NCI-H2081 (cell line): ENCODE measurements at regions not wholly inside any gene's neighbourhood (a gene's known extent, or its start where the extent isn't known, plus 50 kb on each side); places are given as distances from the start of the nearest gene placed in this dataset.

ENCODE experiments used
- DNase-seq, 2 experiments: peaks; one replicate each; lab custom pipeline; 2025; lab: John Stamatoyannopoulos, UW

DNA sequence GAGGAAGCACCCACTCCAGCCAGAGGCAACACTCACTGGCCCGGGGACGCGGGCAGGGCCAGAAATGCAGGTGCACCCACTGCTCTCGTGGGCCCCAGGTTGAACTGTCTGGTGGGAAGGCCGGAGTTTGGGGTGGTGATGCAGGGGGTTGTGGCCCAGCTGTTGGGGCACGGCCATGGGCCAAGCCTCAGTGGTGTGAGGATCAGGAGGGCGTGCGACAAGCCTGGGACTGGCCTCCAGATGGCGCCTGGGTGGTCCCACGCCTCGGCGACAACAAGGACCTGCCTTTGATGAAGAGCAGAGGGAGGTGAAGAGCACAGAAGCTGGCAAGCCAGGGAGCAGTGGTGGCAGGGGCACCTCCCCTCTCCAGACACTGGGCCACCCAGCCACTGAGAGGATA lies 240.8 kb downstream of the BRD1 start:
- DNase-seq: no peak

DNA sequence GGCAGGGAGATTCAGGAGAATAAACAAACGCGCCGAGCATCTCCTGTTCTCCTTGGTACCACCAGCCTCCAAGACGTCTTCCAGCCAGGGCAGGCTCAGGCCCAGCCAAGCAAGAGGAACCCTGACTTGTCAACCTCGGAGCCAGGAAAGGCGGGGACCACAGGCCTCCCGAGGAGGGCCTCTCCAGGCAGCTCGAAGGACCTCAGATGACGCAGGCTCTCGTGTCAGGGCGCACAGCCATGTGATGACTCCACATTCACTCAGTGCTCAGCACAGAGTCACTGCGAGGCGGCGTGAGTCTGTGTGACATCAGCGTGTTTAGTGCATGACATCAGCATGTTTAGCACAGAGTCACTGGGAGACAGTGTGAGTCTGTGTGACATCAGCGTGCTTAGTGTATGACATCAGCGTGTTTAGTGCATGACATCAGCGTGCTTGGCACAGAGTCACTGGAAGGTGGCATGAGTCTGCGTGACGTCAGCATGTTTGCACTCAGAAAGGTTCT lies 241.4 kb downstream of the BRD1 start:
- no peak for DNase-seq

DNA sequence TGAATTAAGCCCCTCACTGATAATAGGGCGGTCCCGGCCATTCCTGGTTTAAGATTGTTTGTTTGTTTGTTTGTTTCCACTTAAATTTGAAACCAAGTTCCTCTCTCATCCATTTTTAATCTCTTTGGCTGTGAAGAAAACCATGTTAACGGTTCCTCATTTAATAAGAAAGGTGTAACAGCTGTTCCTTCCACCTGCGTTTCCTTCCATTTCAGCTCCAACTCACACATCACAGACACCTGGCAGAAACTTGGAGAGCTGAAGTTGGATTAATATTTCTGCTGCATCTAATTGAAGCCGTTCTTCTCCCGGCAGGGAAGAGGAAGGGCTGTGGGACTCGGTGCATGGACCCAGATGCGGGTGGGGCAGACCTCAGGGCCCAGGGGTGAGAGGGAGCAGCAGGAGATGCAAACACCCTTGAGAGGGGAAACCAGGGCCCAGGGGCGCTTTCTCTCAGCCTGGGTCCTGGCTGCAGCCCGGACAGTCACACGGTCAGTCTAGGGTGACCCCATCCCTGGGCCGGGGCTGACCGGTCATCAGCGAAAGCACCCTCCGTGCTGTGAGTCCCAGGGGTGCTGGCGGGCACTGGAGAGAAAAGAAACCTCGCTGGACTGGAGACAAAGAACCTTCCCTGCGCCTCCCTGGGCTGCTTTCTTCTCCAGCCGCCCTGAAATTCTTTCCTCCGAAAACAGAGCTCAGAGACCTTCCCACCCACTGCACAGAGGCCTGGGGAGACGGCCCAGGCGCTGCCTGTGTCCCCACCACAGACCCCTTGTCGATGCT lies 242.0 kb downstream of the BRD1 start:
- DNase-seq: no peak

DNA sequence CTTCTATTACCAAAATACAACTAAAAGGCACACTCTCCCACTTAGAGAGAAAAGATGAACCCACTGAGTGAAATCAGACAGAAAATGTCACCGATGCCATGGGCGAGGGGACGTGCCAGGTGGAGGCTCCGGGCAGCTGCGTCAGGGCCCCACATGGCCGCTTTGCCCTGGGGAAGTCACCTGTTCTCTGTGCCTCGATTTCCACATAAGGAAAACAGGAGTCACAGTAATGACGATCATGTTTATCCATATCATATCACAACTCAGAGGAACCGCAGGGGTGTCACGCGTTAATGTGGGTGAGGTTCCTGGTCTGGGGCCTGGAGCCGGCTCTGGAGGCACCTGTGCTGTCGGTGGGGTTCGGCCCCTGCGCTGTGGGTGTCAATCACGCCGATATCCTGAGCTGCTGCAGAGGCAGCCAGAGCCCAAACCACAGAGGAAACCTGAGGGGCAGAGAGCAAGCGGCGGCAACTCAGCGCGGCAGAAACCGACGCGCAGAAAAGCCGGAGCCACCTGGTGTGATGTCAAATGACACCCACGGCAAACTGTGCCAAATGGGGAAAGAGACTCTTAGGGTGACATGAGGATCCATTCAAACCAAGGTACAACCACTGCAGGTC lies 243.7 kb downstream of the BRD1 start:
- DNase-seq: no peak

DNA sequence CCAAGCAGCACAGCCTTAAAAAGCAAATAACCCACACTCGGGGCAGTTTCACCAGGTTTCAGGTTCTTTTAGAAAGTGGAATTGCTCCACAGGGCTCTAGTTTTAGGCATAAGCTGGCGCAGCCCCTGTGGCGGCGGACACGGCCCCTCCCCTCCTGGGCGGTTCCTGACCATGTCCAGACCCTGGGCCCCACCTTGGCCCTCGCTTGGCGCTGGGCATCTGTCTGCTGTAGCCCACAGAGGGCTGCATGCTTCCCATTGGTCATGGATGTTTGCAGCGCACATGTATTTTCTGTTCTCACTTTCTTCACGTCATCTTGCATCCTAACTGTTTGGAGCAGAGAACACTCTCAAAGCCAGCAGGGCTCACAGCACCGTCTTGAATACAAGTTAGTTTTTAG lies 244.3 kb downstream of the BRD1 start:
- DNase-seq: no peak

DNA sequence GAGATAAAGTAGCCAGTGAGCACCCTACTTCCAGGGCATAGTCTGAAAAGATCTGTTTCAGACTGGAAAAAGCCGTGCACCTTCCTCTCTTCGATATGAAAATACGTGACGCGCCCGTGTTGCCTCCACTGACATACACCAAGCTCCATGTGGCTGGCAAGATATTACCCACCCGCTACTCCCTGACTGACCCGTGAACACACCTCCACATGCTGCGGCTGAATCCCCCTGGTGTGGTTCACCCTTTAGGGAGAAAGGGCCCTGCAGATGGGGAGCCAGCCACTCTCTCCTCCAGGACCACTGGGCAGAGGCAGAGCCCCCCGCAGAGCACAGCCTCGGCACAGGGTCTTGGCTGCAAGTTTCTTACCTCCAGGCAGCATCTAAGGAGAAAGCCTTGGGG lies 245.0 kb downstream of the BRD1 start:
- DNase-seq: no peak

DNA sequence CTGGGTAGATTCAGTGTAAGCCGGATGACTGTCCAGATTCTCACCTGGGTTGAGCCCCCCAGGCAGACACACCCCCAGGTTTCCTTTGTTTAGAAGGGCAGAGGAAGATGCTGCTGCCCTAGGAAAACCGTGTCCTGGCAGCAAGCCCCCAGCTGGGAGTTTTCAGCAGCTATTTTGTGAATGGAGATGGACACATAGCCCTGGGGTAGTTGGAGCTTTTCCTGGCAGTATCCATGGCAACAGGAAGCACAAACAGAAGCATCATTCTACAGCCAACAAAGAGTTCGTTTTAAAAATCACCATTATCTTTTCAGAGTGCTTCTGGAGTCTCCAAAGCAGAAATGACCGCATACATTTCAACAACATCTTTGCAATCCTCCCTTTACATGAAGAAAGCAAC lies 245.5 kb downstream of the BRD1 start:
- DNase-seq: no peak

DNA sequence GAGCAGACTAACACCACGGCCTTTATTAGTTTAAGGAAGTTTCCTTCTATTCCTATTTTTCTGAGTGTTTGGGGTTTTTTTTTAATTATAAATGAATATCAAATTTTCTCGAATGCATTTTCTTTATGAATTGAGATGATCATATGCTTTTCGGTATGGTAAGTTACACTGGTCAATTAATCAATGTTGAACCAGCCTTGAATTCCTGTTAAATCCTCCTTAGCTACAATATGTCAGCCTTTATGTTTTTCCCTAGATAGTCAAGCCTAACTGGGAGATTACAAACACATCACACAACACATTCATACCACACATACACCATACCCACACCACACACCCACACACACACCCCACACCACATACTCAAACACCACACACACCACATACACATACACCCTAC lies 247.6 kb downstream of the BRD1 start:
- DNase-seq: no peak

DNA sequence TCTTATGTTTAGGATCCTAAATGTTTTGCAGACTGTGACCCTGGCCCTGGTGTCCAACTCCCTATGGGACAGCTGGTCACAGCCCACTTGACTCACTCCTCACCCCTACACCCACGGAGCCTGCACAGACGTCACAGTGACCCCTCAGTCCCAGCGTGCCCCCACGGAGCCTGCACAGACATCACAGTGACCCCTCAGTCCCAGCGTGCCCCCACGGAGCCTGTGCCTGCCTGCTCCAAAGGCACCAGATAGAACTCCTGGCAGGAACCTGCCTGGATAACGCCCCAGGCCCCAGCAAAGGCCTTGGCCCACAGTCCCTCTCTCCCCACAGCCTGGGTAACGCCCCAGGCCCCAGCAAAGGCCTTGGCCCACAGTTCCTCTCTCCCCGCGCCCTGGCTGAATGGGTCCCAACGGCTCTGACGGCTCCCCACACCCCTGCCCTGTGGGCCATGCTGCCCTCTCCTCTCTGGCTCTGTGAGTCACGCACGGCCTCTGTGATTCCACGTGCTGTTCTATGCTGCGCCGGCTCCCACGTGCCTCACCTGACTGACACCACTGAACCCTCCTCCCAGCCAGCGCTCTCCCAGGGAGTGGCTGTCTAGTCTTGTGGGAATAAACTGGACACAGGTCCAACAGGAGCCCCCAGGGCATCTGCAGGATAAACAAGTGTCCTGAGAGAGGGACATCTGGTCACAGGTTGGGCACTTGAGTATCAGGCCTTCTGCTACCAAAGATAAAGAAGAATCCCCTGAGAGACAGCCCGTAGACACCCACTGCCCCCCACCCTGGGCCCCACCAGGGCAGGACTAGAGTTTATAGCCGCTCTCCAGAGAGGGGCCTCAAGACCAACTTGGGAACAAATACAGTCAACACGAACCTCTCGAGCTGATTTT lies 250.3 kb downstream of the BRD1 start:
- no peak for DNase-seq

DNA sequence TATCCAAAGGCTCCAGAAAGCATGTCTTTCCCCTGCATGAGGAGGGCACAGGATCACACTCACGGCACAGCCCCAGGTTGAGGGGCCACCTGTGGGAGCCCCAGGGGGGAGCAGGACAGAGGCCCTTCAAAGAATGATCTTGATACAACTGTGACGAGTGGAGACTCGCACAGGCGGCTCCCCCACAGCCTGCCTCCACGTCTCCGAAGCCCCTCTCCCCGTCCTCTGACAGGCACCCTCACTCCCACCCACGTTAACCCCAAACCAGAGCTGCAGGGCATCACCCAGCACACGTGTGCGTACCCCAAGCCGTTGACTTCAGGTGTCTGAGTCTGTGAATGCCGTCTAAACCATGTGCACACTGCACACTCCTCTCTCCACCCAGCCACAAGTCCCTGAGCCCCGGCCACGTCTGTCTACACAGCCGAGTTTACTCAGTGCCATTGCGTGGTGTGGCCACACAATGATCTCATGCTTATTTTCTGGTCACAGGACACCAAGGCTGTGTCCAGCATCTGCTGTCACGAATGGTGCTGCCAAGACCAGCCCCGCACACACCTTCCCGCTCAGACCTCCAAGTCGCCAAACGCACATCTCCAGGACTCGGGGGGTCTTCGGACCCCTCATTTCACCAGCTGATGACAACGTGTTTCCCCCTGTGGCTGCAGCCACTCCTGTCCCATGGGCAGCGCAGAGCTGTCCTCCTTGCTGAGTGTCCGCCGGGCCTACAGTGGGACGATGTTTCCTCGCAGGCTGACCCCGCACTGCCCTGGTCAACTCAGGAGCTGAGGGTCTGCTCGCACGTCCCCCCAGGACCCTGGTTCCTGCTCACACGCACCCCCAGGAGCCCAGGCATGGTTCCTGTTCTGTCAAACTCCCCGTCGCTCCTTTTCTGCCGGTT lies 251.2 kb downstream of the BRD1 start:
- DNase-seq: no peak

DNA sequence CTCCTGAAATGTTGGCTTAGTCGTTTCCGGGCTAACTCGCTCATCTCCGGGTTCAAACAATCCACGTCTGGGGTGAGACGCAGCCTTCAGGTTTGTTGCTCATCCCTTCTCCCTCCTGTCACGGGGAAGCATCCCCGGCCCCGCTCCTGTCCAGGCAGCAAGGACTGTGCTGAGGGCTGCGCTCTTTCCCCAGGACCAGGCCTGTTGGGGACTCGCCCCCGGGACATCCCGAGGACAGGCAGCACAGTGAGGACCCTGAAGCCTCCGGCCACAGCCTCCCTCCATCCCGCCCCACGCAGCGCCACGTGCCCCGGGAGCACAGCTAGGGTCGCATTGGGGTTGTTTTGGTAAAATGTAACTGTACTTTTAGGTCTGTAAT lies 252.0 kb downstream of the BRD1 start:
- DNase-seq: no peak

DNA sequence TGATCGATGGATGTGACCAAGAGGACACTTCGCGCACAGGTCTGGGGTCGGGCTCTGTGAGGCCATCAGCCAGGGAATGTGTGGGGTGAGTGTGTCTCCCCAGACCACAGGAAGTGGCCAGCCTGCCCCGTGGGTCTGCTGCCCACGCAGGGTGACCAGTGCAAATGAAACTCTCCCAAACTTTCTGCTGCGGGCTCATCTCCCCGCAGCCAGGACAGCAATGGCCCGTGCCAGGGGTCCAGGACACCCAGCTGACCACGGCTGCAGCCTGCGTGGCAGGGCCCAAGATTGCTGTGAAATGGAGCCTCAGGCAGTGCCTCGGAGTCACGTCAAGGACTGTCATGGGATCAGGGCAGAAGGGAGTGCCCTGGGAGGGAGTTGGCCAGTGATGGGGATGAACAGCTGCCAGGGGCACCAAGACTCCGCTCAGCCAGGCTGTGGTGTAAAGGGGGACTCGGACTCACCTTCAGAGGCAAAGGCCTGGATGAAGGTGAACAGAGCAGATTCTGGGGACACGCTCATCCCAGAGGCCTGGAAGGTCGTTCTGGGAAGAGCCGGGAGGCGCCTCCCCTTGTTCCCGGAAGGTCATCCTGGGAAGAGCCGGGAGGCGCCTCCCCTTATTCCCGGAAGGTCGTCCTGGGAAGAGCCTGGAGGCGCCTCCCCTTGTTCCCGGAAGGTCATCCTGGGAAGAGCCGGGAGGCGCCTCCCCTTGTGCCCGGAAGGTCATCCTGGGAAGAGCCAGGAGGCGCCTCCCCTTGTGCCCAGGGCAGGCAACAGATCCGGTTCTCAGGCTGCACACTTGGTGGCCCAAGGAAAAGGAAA lies 252.6 kb downstream of the BRD1 start:
- no peak for DNase-seq

DNA sequence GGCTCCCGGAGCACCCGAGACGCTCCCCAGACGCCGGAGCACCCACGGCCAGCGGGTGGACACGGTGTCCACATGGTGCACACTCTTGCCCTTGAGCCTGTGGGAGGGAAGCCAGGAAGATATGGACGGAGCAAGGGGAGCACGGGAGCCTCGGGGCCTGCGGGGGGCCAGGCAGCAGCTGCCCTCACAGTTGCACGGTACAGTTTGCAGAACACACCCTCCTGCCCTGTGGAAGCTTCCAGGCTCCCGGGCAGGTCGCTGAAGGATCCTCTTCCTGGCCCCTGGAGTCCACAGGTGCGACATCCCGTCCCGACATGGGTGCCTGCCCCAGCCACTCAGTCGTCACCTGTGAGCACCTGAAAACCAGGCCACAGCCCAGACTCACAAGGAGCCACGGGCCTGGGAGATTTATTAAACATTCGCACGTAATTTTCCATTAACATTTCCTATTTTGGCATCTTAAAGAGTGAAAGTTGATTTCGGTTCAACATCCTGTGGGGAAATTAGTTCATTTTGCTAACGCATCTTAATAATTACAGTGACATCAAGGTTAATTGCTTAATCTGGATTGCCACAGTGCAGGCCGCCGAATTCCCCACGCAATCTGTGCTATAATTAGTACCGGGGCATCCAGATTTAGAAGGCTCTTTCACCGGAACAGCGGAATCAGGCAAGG lies 253.3 kb downstream of the BRD1 start:
- no peak for DNase-seq

DNA sequence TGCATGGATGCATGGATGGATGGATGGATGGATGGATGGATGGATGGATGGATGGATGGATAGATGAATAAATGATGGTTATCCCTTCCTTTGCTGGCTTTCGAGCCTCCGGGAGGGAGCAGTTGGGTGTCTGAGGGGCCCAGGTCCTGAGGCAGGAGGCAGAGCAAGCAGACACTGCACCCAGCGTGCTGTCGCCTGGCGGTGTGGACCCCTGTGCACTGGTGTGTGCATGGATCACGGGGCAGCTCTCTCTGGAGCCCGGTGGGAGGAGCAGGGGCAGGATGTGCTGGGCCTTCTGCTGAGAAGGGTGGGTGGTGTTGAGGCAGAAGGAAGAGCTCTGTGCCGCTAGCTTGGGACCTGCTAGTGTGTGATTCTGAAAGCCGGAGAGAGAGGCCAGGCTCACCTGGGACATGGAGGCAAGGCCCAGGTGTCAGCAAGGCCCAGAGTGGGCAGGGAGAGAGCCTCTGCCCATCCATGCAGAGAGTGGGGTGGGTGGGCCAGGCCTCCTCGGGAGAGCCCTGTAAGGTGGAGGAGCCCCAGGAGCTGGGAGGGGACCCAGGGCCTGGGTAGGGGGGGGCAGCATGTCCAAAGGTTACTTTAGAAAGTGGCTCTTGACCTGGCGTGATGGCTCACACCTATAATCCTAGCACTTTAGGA lies 254.4 kb downstream of the BRD1 start:
- DNase-seq: no peak

DNA sequence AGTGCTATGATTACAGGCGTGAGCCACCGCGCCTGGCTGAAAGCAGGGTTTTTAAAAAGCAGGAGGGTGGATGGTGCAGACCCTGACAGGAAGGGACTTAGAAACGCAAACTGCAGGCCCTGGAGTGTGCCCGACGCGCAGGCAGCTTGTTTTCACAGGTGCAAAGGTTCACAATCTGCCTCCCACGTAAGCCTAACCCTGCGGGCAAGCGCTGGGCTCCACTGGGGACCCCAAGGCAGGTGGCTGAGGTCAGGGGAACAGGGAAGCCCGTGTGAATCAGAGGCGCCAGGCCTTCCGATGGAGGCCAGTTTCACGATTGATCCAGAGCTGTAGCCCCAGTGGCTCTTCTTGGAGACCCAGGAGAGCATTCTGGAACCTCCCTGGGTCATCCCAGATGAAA lies 256.3 kb downstream of the BRD1 start:
- DNase-seq: no peak

DNA sequence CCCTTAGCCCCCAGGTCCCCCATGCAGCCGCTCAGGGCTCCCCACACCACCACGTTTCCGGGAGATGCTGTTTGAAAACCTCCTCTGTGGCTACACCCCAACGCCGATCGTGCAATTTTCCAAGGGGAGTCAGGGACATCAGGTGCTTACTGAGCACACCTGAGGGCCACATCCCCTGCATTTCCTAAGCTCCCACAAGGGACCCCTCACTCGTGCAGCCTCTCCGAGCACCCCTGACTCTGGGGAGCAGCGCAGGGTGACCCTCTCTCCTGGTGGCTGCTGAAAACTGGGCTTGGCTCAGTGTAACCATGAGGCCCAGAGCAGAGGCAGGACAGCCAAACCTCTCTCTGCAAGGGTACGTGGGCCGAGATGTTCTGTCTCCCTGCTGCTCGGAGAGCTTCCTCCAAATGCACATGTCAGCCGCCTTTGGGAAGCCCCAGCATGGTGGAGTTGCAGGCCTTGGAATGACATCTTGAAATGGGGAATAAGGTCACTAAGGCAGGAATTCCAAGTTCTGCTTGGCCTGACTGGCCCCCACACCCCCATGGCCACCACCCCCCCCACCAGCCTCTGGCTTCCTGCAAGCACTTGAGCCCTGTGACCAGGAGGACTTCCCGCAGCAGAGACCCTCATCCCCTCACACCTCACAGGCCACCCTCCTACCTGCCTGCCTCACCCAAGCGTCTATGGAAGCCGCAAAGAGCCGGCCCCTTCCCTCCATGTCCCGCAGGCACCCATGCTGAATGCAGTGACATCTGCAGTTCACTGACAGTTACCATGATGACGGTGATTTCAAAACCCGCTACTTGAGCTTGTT lies 257.4 kb downstream of the BRD1 start:
- no peak for DNase-seq

DNA sequence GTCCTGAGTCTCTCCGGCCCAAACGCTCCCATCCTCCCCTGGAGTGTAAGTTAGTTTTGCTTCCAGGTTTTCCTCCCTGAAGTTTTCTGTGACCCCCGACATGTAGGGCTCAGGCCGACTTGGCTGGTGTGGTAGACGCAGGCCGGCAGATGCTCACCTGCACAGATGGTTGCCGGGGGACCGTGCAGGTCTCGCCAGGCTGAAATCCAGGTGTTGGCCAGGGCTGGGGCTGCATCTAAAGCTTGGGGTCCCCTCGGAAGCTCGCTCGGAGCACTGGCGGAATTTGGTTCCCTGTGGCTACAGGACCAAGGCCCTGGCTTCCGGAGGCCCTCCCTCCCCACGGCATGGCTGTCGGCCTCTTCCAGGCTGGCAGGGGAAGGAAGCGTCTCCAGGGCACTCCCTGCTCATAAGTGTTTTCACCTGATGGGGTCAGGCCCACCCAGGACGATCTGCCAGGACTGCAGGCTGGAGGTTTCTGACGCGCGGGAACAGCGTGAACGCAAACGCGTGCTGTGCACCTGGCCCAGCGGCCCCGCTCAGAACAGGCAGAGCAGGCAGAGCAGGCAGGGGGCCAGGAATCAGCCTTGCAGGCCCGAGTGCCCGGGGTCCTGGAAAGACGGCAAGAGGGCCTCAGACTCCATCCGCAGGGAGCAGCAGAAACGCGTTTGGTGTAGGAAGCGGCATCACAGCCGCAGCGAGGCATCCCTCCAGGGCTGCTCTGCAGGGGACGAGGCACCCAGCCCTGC lies 258.2 kb downstream of the BRD1 start:
- no peak for DNase-seq

DNA sequence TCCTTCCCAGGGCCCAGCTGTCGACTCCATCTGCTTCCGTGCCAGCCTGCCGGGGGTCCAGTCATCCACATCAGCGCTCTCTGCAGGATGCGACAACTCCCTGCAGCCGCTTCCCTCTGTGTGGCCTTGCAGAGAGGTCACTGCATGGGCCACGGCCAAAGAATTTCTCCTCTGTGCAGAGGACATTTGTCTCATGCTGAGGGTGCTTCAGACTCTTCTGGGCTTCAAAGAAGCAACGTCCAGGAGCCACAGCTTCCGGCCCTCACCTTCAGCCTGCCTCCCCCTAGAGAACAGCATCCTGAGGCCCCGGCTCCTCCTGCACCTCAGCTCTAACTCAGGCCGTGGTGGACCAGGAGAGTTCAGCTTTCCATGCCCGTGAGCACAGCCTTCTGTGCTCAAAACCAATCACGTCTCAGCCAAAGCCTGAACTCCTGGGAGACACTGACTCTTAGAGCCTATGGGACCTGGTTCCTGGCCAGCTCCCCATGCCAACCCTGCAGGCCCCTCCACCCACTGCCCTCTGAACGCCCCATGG lies 258.9 kb downstream of the BRD1 start:
- DNase-seq: no peak
